HCT116 (cell line): ENCODE measurements at regions not wholly inside any gene's neighbourhood (a gene's known extent, or its start where the extent isn't known, plus 50 kb on each side); places are given as distances from the start of the nearest gene placed in this dataset.

Experiments
- ATF3 ChIP-seq: IDR thresholded peaks from 2 replicates; pipeline ENCODE4 v1.6.1; 2012
- CEBPB ChIP-seq: IDR thresholded peaks from 2 replicates; pipeline ENCODE4 v1.6.1; 2012; ENCODE audit warnings: low read depth
- EZH2 ChIP-seq: fragments of 200-600 bp; sonication (generic); IDR thresholded peaks from 2 replicates; pipeline ENCODE4 v1.6.1; 2017; ENCODE audit warnings: antibody characterized with exemption, mixed run types
- FOSL1 ChIP-seq: IDR thresholded peaks from 2 replicates; pipeline ENCODE4 v1.6.1; 2012; ENCODE audit warnings: low read depth
- MAX ChIP-seq: IDR thresholded peaks from 2 replicates; pipeline ENCODE4 v1.6.1; 2012
- POLR2A ChIP-seq: IDR thresholded peaks from 2 replicates; pipeline ENCODE4 v1.7.0; 2011; ENCODE audit warnings: borderline replicate concordance; ENCODE audit not compliant: insufficient read depth, insufficient read length; ENCODE audit errors: extremely low read depth
- POLR2AphosphoS5 ChIP-seq: IDR thresholded peaks from 2 replicates; pipeline ENCODE4 v1.6.1; 2011; ENCODE audit warnings: mild to moderate bottlenecking, low read depth, low read length, moderate library complexity
- RAD21 ChIP-seq: IDR thresholded peaks from 2 replicates; pipeline ENCODE4 v1.6.1; 2012; ENCODE audit warnings: low read depth, mild to moderate bottlenecking
- REST ChIP-seq: IDR thresholded peaks from 2 replicates; pipeline ENCODE4 v1.6.1; 2012; ENCODE audit warnings: low read depth
- TCF7L2 ChIP-seq: IDR thresholded peaks from 2 replicates; pipeline ENCODE4 v1.7.0; 2011; ENCODE audit warnings: borderline replicate concordance, inconsistent platforms; ENCODE audit not compliant: insufficient read depth, insufficient read length; ENCODE audit errors: extremely low read depth
- ZFX ChIP-seq: fragments of 450-650 bp; IDR thresholded peaks from 2 replicates; pipeline ENCODE4 v1.6.1; 2017
- TF ChIP-seq, protein P1 (sequence below), 3 experiments: fragments of 200-600 bp in 1 of 3; sonication (generic) in 1 of 3; IDR thresholded peaks in 2 of 3; conservative IDR thresholded peaks in 1 of 3; 2 replicates each; pipeline ENCODE4 v1.5.1; 2012 to 2017; ENCODE audit warnings: low read depth in 2 of 3, low read length in 2 of 3, antibody characterized with exemption in 1 of 3, borderline replicate concordance in 1 of 3, control low read depth in 1 of 3, mild to moderate bottlenecking in 1 of 3, mixed read lengths in 1 of 3, mixed run types in 1 of 3, moderate library complexity in 1 of 3; ENCODE audit not compliant: insufficient read depth in 1 of 3
- TF ChIP-seq, protein P2 (sequence below): IDR thresholded peaks from 2 replicates; pipeline ENCODE4 v1.6.1; 2011; ENCODE audit warnings: mild to moderate bottlenecking, low read length, moderate library complexity; ENCODE audit not compliant: insufficient replicate concordance; ENCODE audit errors: extremely low read depth

- TF ChIP-seq ZFX (no peak), EZH2 (no peak), MAX (no peak), RAD21 (no peak), TCF7L2 (no peak), REST (no peak), POLR2A (no peak), FOSL1 (no peak), POLR2AphosphoS5 (no peak), ATF3 (no peak), CEBPB (no peak)
- TF ChIP-seq, protein P1, sequence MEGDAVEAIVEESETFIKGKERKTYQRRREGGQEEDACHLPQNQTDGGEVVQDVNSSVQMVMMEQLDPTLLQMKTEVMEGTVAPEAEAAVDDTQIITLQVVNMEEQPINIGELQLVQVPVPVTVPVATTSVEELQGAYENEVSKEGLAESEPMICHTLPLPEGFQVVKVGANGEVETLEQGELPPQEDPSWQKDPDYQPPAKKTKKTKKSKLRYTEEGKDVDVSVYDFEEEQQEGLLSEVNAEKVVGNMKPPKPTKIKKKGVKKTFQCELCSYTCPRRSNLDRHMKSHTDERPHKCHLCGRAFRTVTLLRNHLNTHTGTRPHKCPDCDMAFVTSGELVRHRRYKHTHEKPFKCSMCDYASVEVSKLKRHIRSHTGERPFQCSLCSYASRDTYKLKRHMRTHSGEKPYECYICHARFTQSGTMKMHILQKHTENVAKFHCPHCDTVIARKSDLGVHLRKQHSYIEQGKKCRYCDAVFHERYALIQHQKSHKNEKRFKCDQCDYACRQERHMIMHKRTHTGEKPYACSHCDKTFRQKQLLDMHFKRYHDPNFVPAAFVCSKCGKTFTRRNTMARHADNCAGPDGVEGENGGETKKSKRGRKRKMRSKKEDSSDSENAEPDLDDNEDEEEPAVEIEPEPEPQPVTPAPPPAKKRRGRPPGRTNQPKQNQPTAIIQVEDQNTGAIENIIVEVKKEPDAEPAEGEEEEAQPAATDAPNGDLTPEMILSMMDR (IDR thresholded peaks at IDR 0.05 in 2 of 3, conservative IDR thresholded peaks at IDR 0.05 in 1 of 3; ENCODE audit: borderline replicate concordance in 1 of 3, insufficient read depth in 1 of 3, low read depth in 2 of 3, low read length in 2 of 3), result no peak
- TF ChIP-seq, protein P2, sequence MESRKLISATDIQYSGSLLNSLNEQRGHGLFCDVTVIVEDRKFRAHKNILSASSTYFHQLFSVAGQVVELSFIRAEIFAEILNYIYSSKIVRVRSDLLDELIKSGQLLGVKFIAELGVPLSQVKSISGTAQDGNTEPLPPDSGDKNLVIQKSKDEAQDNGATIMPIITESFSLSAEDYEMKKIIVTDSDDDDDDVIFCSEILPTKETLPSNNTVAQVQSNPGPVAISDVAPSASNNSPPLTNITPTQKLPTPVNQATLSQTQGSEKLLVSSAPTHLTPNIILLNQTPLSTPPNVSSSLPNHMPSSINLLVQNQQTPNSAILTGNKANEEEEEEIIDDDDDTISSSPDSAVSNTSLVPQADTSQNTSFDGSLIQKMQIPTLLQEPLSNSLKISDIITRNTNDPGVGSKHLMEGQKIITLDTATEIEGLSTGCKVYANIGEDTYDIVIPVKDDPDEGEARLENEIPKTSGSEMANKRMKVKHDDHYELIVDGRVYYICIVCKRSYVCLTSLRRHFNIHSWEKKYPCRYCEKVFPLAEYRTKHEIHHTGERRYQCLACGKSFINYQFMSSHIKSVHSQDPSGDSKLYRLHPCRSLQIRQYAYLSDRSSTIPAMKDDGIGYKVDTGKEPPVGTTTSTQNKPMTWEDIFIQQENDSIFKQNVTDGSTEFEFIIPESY, result no peak
Measured at GRCh38 chr2:128386066-128386465, 67.4 kb upstream of the HS6ST1 start.
